HEK293T (cell line): ENCODE measurements at regions not wholly inside any gene's neighbourhood (a gene's known extent, or its start where the extent isn't known, plus 50 kb on each side); places are given as distances from the start of the nearest gene placed in this dataset.

Source experiments
- ARNT ChIP-seq: fragments of 450-650 bp; IDR thresholded peaks from 2 replicates; pipeline ENCODE4 v1.6.1; 2017; ENCODE audit warnings: mild to moderate bottlenecking
- BHLHE40 ChIP-seq: fragments of 450-650 bp; IDR thresholded peaks from 2 replicates; pipeline ENCODE4 v1.6.1; 2016; ENCODE audit warnings: mild to moderate bottlenecking, moderate library complexity, borderline replicate concordance
- CTBP1 ChIP-seq: fragments of 450-650 bp; IDR thresholded peaks from 2 replicates; pipeline ENCODE4 v1.6.1; 2016; ENCODE audit warnings: borderline replicate concordance
- ELF4 ChIP-seq: fragments of 450-650 bp; IDR thresholded peaks from 2 replicates; pipeline ENCODE4 v1.6.1; 2017; ENCODE audit warnings: antibody characterized with exemption
- FOXA1 ChIP-seq: fragments of 450-650 bp; IDR thresholded peaks from 2 replicates; pipeline ENCODE4 v1.6.1; 2016; ENCODE audit warnings: mild to moderate bottlenecking
- FOXM1 ChIP-seq: fragments of 450-650 bp; IDR thresholded peaks from 2 replicates; pipeline ENCODE4 v1.6.1; 2017; ENCODE audit warnings: mild to moderate bottlenecking, borderline replicate concordance
- HDGF ChIP-seq: fragments of 450-650 bp; IDR thresholded peaks from 2 replicates; pipeline ENCODE4 v1.6.1; 2017; ENCODE audit warnings: antibody characterized with exemption, borderline replicate concordance
- L3MBTL2 ChIP-seq: fragments of 450-650 bp; conservative IDR thresholded peaks from 2 replicates; pipeline ENCODE4 v1.6.1; 2016; ENCODE audit warnings: mild to moderate bottlenecking
- LEF1 ChIP-seq: fragments of 450-650 bp; IDR thresholded peaks from 2 replicates; pipeline ENCODE4 v1.6.1; 2017; ENCODE audit warnings: mild to moderate bottlenecking, borderline replicate concordance
- NFRKB ChIP-seq: fragments of 450-650 bp; IDR thresholded peaks from 2 replicates; pipeline ENCODE4 v1.6.1; 2016; ENCODE audit warnings: mild to moderate bottlenecking, moderate library complexity
- PKNOX1 ChIP-seq: fragments of 450-650 bp; IDR thresholded peaks from 2 replicates; pipeline ENCODE4 v1.6.1; 2016
- SP1 ChIP-seq: fragments of 450-650 bp; IDR thresholded peaks from 2 replicates; pipeline ENCODE4 v1.6.1; 2017
- SUZ12 ChIP-seq: fragments of 450-650 bp; IDR thresholded peaks from 2 replicates; pipeline ENCODE4 v1.6.1; 2016; ENCODE audit warnings: mild to moderate bottlenecking
- ZNF384 ChIP-seq: fragments of 450-650 bp; IDR thresholded peaks from 2 replicates; pipeline ENCODE4 v1.6.1; 2016

- no peak for TF ChIP-seq SP1
- no peak for TF ChIP-seq NFRKB
- TF ChIP-seq ARNT: no peak
- TF ChIP-seq PKNOX1: no peak
- TF ChIP-seq L3MBTL2: no peak
- TF ChIP-seq ZNF384: no peak
- no peak for TF ChIP-seq CTBP1
- no peak for TF ChIP-seq SUZ12
- TF ChIP-seq ELF4: no peak
- TF ChIP-seq FOXM1: no peak
- TF ChIP-seq BHLHE40: no peak
- TF ChIP-seq FOXA1: no peak
- TF ChIP-seq LEF1: no peak
- TF ChIP-seq HDGF: no peak
Measured at GRCh38 chrX:118272242-118272641, 73.7 kb upstream of the WDR44 start.
